ENCODE measurements at regions not wholly inside any gene's neighbourhood (a gene's known extent, or its start where the extent isn't known, plus 50 kb on each side); places are given as distances from the start of the nearest gene placed in this dataset.
A peak's percentile ranks its signal among the peaks of the same experiment; 100 is the strongest.

- Histone ChIP-seq H3K9me3 (ENCODE audit: control insufficient read depth, low read length) (no peaks in the 10 kb centered on the region), H3K9ac (ENCODE audit: extremely low read depth, low read length, poor library complexity, severe bottlenecking) (peak overlapping the region; percentile 24), H3K4me1 (ENCODE audit: control insufficient read depth, insufficient read depth, low read length) (peaks cover 36% of the 10 kb centered on the region), H3K27me3 (ENCODE audit: control insufficient read depth, insufficient read depth, low read length, poor library complexity, severe bottlenecking) (no peaks in the 10 kb centered on the region), H3K4me3 (ENCODE audit: low read length) (peak overlapping the region; percentile 4), H3K27ac (ENCODE audit: low read depth, low read length) (peak overlapping the region; percentile 77), H3K36me3 (ENCODE audit: control insufficient read depth, insufficient read depth, low read length) (no peaks in the 10 kb centered on the region)
- Mint-ChIP-seq H3K27me3 (ENCODE audit: insufficient read depth) (peaks cover 5% of the 10 kb centered on the region), H3K4me3 (peak overlapping the region; percentile 88), H3K36me3 (ENCODE audit: low read depth) (peaks cover 4% of the 10 kb centered on the region), H3K27ac (peak overlapping the region; percentile 94), H3K4me1 (peaks cover 71% of the 10 kb centered on the region), H3K9me3 (no peaks in the 10 kb centered on the region)
- TF ChIP-seq CTCF (conservative IDR thresholded peaks at IDR 0.05), result no peak
- WGBS, 2 experiments (ENCODE audit: insufficient coverage in 1 of 2, insufficient read length in 1 of 2), result 21 to 24% methylated on average over 4 to 5 of the region's 5 CpGs
- DNase-seq, result peak; percentile 86
These were observed 91.5 kb upstream of the IPO9 start for GRCh38 chr1:201737352-201738060.

GRCh38 chr1:201739080-201739479 lies 89.9 kb upstream of the IPO9 start:
- Histone ChIP-seq H3K4me1 (ENCODE audit: control insufficient read depth, insufficient read depth, low read length) (peaks cover 36% of the 10 kb centered on the region), H3K9me3 (ENCODE audit: control insufficient read depth, low read length) (no peaks in the 10 kb centered on the region), H3K9ac (ENCODE audit: extremely low read depth, low read length, poor library complexity, severe bottlenecking) (peak overlapping the region; percentile 35), H3K27ac (ENCODE audit: low read depth, low read length) (peak overlapping the region; percentile 58), H3K27me3 (ENCODE audit: control insufficient read depth, insufficient read depth, low read length, poor library complexity, severe bottlenecking) (no peaks in the 10 kb centered on the region), H3K4me3 (ENCODE audit: low read length) (peak overlapping the region; percentile 85), H3K36me3 (ENCODE audit: control insufficient read depth, insufficient read depth, low read length) (no peaks in the 10 kb centered on the region)
- TF ChIP-seq CTCF (conservative IDR thresholded peaks at IDR 0.05), result no peak
- 14% methylated on average over 12 of the region's 12 CpGs; no CpG with 5 or more reads in 1 of the 2 experiments for WGBS, 2 experiments (ENCODE audit: insufficient coverage in 1 of 2, insufficient read length in 1 of 2)
- Mint-ChIP-seq H3K4me3 (peak overlapping the region; percentile 88), H3K9me3 (no peaks in the 10 kb centered on the region), H3K27me3 (ENCODE audit: insufficient read depth) (peaks cover 8% of the 10 kb centered on the region), H3K27ac (peak overlapping the region; percentile 44), H3K4me1 (peaks cover 66% of the 10 kb centered on the region), H3K36me3 (ENCODE audit: low read depth) (no peaks in the 10 kb centered on the region)
- no peak for DNase-seq

- H3K4me3 Mint-ChIP-seq, result peak overlapping the region; percentile 88
- no peaks in the 10 kb centered on the region for H3K36me3 Mint-ChIP-seq (ENCODE audit: low read depth)
- WGBS, 2 experiments (ENCODE audit: insufficient coverage in 1 of 2, insufficient read length in 1 of 2), result 0% methylated on average over 2 to 38 of the region's 38 CpGs
These were observed 89.4 kb upstream of the IPO9 start for GRCh38 chr1:201739492-201740085.

More at GRCh38 chr1:201739492-201740085, 89.4 kb upstream of the IPO9 start:
- no peaks in the 10 kb centered on the region for H3K9me3 Mint-ChIP-seq
- H3K27ac ChIP-seq (ENCODE audit: low read depth, low read length), result peak overlapping the region; percentile 58
- DNase-seq, result peak; percentile 91
- TF ChIP-seq CTCF (conservative IDR thresholded peaks at IDR 0.05), result peak; percentile 35
- peak overlapping the region; percentile 85 for H3K4me3 ChIP-seq (ENCODE audit: low read length)
- peaks cover 8% of the 10 kb centered on the region for H3K27me3 Mint-ChIP-seq (ENCODE audit: insufficient read depth)
- H3K9ac ChIP-seq (ENCODE audit: extremely low read depth, low read length, poor library complexity, severe bottlenecking), result peak overlapping the region; percentile 35
- no peaks in the 10 kb centered on the region for H3K36me3 ChIP-seq (ENCODE audit: control insufficient read depth, insufficient read depth, low read length)
- peaks cover 64% of the 10 kb centered on the region for H3K4me1 Mint-ChIP-seq
- no peaks in the 10 kb centered on the region for H3K27me3 ChIP-seq (ENCODE audit: control insufficient read depth, insufficient read depth, low read length, poor library complexity, severe bottlenecking)
- peaks cover 34% of the 10 kb centered on the region for H3K4me1 ChIP-seq (ENCODE audit: control insufficient read depth, insufficient read depth, low read length)
- H3K9me3 ChIP-seq (ENCODE audit: control insufficient read depth, low read length), result no peaks in the 10 kb centered on the region
- peak overlapping the region; percentile 44 for H3K27ac Mint-ChIP-seq
